ENCODE measurements at regions not wholly inside any gene's neighbourhood (a gene's known extent, or its start where the extent isn't known, plus 50 kb on each side); places are given as distances from the start of the nearest gene placed in this dataset.
"Not testable (repeated sequence)": the region's sequence is repeated elsewhere in the genome, so short reads cannot be mapped to it uniquely, and the experiment has no call there.

GRCh38 chr5:91469517-91470165 lies 86.5 kb upstream of the ARRDC3 start:
- DNase-seq (ENCODE audit: low read depth in 2 of 2), result peak in 1 of 2 donors; percentile 5

- DNase-seq (ENCODE audit: low read depth in 2 of 2), result peak in 1 of 2 donors; percentile 2
Observed at GRCh38 chr5:91468651-91469422, 85.7 kb upstream of the ARRDC3 start.

- no peak for DNase-seq (ENCODE audit: low read depth in 2 of 2)
Observed at GRCh38 chr5:91464886-91465646, 81.9 kb upstream of the ARRDC3 start.

- DNase-seq (ENCODE audit: low read depth in 2 of 2), result no peak
Observed at GRCh38 chr5:91457681-91458058, 74.6 kb upstream of the ARRDC3 start.

- DNase-seq (ENCODE audit: low read depth in 2 of 2), result no peak
Observed at GRCh38 chr5:91456928-91457680, 74.0 kb upstream of the ARRDC3 start.

- DNase-seq (ENCODE audit: low read depth in 2 of 2), result no peak
Observed at GRCh38 chr5:91449083-91449482, 66.0 kb upstream of the ARRDC3 start.

GRCh38 chr5:91448079-91448478 lies 65.0 kb upstream of the ARRDC3 start:
- not testable (repeated sequence) for DNase-seq (ENCODE audit: low read depth in 2 of 2)

GRCh38 chr5:91446880-91447279 lies 63.8 kb upstream of the ARRDC3 start:
- DNase-seq (ENCODE audit: low read depth in 2 of 2), result not testable (repeated sequence)

- no peak for DNase-seq (ENCODE audit: low read depth in 2 of 2)
Observed at GRCh38 chr5:91443761-91444467, 60.8 kb upstream of the ARRDC3 start.

- DNase-seq (ENCODE audit: low read depth in 2 of 2), result no peak
Observed at GRCh38 chr5:91443023-91443422, 59.9 kb upstream of the ARRDC3 start.

- no peak for DNase-seq (ENCODE audit: low read depth in 2 of 2)
Observed at GRCh38 chr5:91441082-91441481, 58.0 kb upstream of the ARRDC3 start.

GRCh38 chr5:91438871-91439270 lies 55.8 kb upstream of the ARRDC3 start:
- DNase-seq (ENCODE audit: low read depth in 2 of 2), result no peak

GRCh38 chr5:91436241-91436640 lies 53.1 kb upstream of the ARRDC3 start:
- no peak for DNase-seq (ENCODE audit: low read depth in 2 of 2)

GRCh38 chr5:91434348-91434747 lies 51.2 kb upstream of the ARRDC3 start:
- no peak for DNase-seq (ENCODE audit: low read depth in 2 of 2)

GRCh38 chr5:91433861-91434260 lies 50.7 kb upstream of the ARRDC3 start:
- no peak for DNase-seq (ENCODE audit: low read depth in 2 of 2)
